H1 (cell line): ENCODE measurements at regions not wholly inside any gene's neighbourhood (a gene's known extent, or its start where the extent isn't known, plus 50 kb on each side); places are given as distances from the start of the nearest gene placed in this dataset.
"Not testable (repeated sequence)": the region's sequence is repeated elsewhere in the genome, so short reads cannot be mapped to it uniquely, and the experiment has no call there.

Source experiments
- CTCF ChIA-PET: fragments of 300-600 bp; sonication (Branson Sonifier 250); formaldehyde crosslinking; loops from one replicate; lab custom pipeline; 2021; ENCODE audit not compliant: partially characterized antibody; lab: Charles Lee
- POLR2A ChIA-PET: fragments of 300-600 bp; sonication (Branson Sonifier 250); formaldehyde crosslinking; loops from one replicate; lab custom pipeline; 2021; ENCODE audit warnings: inconsistent platforms; ENCODE audit not compliant: partially characterized antibody; lab: Charles Lee
- DNase-seq, 2 experiments: peaks; one replicate each; pipeline versions ENCODE4 v3.0.0 to v3.0.0-alpha.2; 2010 to 2022; ENCODE audit warnings: low spot score in 2 of 2, low read depth in 1 of 2, mixed read lengths in 1 of 2
- FAIRE-seq: peaks from 2 replicates; lab custom pipeline; 2011; peaks lifted over from hg19 to GRCh38; lab: Jason Lieb, UNC
- H2AFZ ChIP-seq: 2 replicates; pipeline ENCODE4 v1.8.1; 2012; ENCODE audit warnings: low read length, inconsistent platforms
- H2AK5ac ChIP-seq: 2 replicates; pipeline ENCODE4 v1.6.1; 2013; ENCODE audit warnings: low read depth, low read length
- H2BK120ac ChIP-seq: replicated peaks from 2 replicates; pipeline ENCODE3; 2013; ENCODE audit warnings: low read depth, low read length, inconsistent platforms
- H2BK12ac ChIP-seq: 2 replicates; pipeline ENCODE4 v1.6.1; 2013; ENCODE audit warnings: low read depth, low read length
- H2BK15ac ChIP-seq: 2 replicates; pipeline ENCODE4 v1.6.1; 2013; ENCODE audit warnings: low read length
- H2BK20ac ChIP-seq: 2 replicates; pipeline ENCODE4 v1.6.1; 2013; ENCODE audit warnings: low read length
- H2BK5ac ChIP-seq: 2 replicates; pipeline ENCODE4 v1.6.1; 2013; ENCODE audit warnings: low read depth, low read length
- H3K14ac ChIP-seq: 2 replicates; pipeline ENCODE4 v1.6.1; 2013; ENCODE audit warnings: inconsistent platforms; ENCODE audit not compliant: insufficient read length
- H3K18ac ChIP-seq: 2 replicates; pipeline ENCODE4 v1.6.1; 2013; ENCODE audit warnings: low read length; ENCODE audit errors: extremely low read depth
- H3K23ac ChIP-seq: 2 replicates; pipeline ENCODE4 v1.6.1; 2013; ENCODE audit warnings: inconsistent platforms; ENCODE audit not compliant: insufficient read length
- H3K23me2 ChIP-seq: 2 replicates; pipeline ENCODE4 v1.6.1; 2013; ENCODE audit warnings: low read depth, low read length
- H3K27ac ChIP-seq: 2 replicates; pipeline ENCODE4 v1.6.1; 2011; ENCODE audit warnings: low read depth, low read length, inconsistent platforms
- H3K27me3 ChIP-seq, 4 experiments: replicated peaks in 1 of 4; 1 replicate in 1 of 4; 2 replicates in 3 of 4; pipeline versions ENCODE4 v1.6.1 to v1.8.1; 2011 to 2013; ENCODE audit warnings: low read length in 3 of 4, mild to moderate bottlenecking in 3 of 4, inconsistent platforms in 2 of 4, mixed read lengths in 2 of 4, moderate library complexity in 1 of 4; ENCODE audit not compliant: control insufficient read depth in 3 of 4, insufficient read depth in 3 of 4; ENCODE audit errors: extremely low read depth in 1 of 4
- H3K36me3 ChIP-seq, 4 experiments: 2 replicates each; pipeline versions ENCODE4 v1.6.1 to v1.8.1; 2011 to 2013; ENCODE audit warnings: mild to moderate bottlenecking in 4 of 4, low read length in 3 of 4, moderate library complexity in 2 of 4, control low read depth in 1 of 4, inconsistent platforms in 1 of 4; ENCODE audit not compliant: insufficient read depth in 4 of 4, control insufficient read depth in 2 of 4
- H3K4ac ChIP-seq: replicated peaks from 2 replicates; pipeline ENCODE3; 2013; ENCODE audit warnings: low read length, low read depth, mixed read lengths, inconsistent platforms; ENCODE audit not compliant: insufficient read length
- H3K4me1 ChIP-seq, 4 experiments: replicated peaks in 1 of 4; 1 replicate in 1 of 4; 2 replicates in 3 of 4; pipeline versions ENCODE4 v1.6.1 to v1.8.1; 2011 to 2013; ENCODE audit warnings: low read length in 3 of 4, inconsistent platforms in 2 of 4, mixed read lengths in 1 of 4; ENCODE audit not compliant: insufficient read depth in 4 of 4, control insufficient read depth in 3 of 4
- H3K4me2 ChIP-seq, 2 experiments: 2 replicates each; pipeline versions ENCODE4 v1.6.1 to v1.8.1; 2011 to 2013; ENCODE audit warnings: low read depth in 2 of 2, low read length in 2 of 2, control low read depth in 1 of 2, inconsistent platforms in 1 of 2, mild to moderate bottlenecking in 1 of 2; ENCODE audit not compliant: insufficient read depth in 1 of 2
- H3K4me3 ChIP-seq, 4 experiments: fragments of 200-600, 300-600 bp in 1 of 4; sonication (generic), shearing (Covaris generic), sonication (Bioruptor Twin) in 1 of 4; 2 replicates each; pipeline versions ENCODE4 v1.5.1 to v1.8.1; 2011 to 2016; ENCODE audit warnings: low read length in 4 of 4, low read depth in 3 of 4, control low read depth in 2 of 4, inconsistent platforms in 2 of 4, mild to moderate bottlenecking in 2 of 4, mixed read lengths in 1 of 4, moderate library complexity in 1 of 4; ENCODE audit not compliant: insufficient read depth in 2 of 4; ENCODE audit errors: extremely low read depth in 1 of 4
- H3K56ac ChIP-seq: replicated peaks from 2 replicates; pipeline ENCODE3; 2013; ENCODE audit warnings: low read depth, mild to moderate bottlenecking, mixed read lengths, low read length, inconsistent platforms; ENCODE audit not compliant: insufficient read length
- H3K79me1 ChIP-seq: 2 replicates; pipeline ENCODE4 v1.6.1; 2013; ENCODE audit warnings: low read depth, low read length, control low read depth
- H3K79me2 ChIP-seq, 2 experiments: 2 replicates each; pipeline versions ENCODE4 v1.6.1 to v1.8.1; 2012 to 2013; ENCODE audit warnings: low read length in 2 of 2, mild to moderate bottlenecking in 2 of 2, inconsistent platforms in 1 of 2; ENCODE audit not compliant: insufficient read depth in 2 of 2, control insufficient read depth in 1 of 2
- H3K9ac ChIP-seq, 4 experiments: replicated peaks in 1 of 4; 1 replicate in 1 of 4; 2 replicates in 3 of 4; pipeline versions ENCODE4 v1.6.1 to v1.8.1; 2011 to 2013; ENCODE audit warnings: low read depth in 3 of 4, low read length in 3 of 4, control low read depth in 2 of 4, mild to moderate bottlenecking in 2 of 4, moderate library complexity in 2 of 4, inconsistent platforms in 1 of 4; ENCODE audit errors: extremely low read depth in 1 of 4
- H3K9me3 ChIP-seq, 2 experiments: 2 replicates each; pipeline versions ENCODE4 v1.6.1 to v1.8.1; 2012 to 2013; ENCODE audit warnings: mild to moderate bottlenecking in 2 of 2, moderate library complexity in 2 of 2, control low read depth in 1 of 2, inconsistent platforms in 1 of 2, low read depth in 1 of 2, low read length in 1 of 2, mixed read lengths in 1 of 2; ENCODE audit not compliant: insufficient read depth in 2 of 2
- H4K20me1 ChIP-seq, 2 experiments: replicated peaks in 1 of 2; 2 replicates each; pipeline versions ENCODE3 to v1.8.1; 2011 to 2013; ENCODE audit warnings: inconsistent platforms in 2 of 2, low read length in 2 of 2, mild to moderate bottlenecking in 1 of 2; ENCODE audit not compliant: insufficient read depth in 2 of 2, control insufficient read depth in 1 of 2
- H4K5ac ChIP-seq: 2 replicates; pipeline ENCODE4 v1.6.1; 2013; ENCODE audit warnings: low read length, low read depth, mixed read lengths, inconsistent platforms; ENCODE audit not compliant: insufficient read length
- H4K8ac ChIP-seq: 2 replicates; pipeline ENCODE4 v1.8.0; 2013; ENCODE audit warnings: mild to moderate bottlenecking, moderate library complexity, low read length, inconsistent platforms; ENCODE audit not compliant: insufficient read depth; ENCODE audit errors: extremely low read depth
- H4K91ac ChIP-seq: replicated peaks from 2 replicates; pipeline ENCODE3; 2013; ENCODE audit warnings: low read length, mixed read lengths, inconsistent platforms; ENCODE audit not compliant: insufficient read length
- WGBS, 2 experiments: shearing (Covaris generic) in 1 of 2; methylation state at CpG; one replicate each; pipeline versions ENCODE4 v1.1.6 to v1.1.7; 2013 to 2015; ENCODE audit warnings: low lambda C conversion rate in 2 of 2, mixed read lengths in 2 of 2, inconsistent platforms in 1 of 2, low coverage in 1 of 2, missing lambda C conversion rate in 1 of 2; ENCODE audit not compliant: insufficient replicate concordance in 2 of 2, insufficient coverage in 1 of 2, insufficient read length in 1 of 2; ENCODE audit errors: extremely low coverage in 1 of 2, missing lambda C conversion rate in 1 of 2; 5-methylcytosine and 5-hydroxymethylcytosine counted together

DNA sequence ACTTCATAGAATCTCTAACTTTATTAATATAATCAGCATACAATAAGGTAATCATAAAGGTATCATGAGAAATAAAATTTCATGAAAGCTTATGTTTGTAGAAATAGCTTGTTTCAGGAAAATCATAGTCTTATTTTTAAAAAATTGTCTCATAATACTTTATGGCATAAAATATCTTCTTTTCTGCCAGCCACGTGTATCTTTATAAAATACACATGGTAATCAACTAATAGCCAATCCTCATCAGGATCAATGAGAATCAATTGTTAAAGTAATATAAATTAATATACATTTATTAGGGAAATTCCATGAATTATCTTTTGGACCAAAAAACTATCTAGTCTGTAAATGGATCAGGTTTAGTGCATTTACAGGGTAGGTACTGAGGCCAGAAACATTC, 227.0 kb downstream of the ZNF716 start:
- H4K8ac ChIP-seq, H2AFZ ChIP-seq, H3K14ac ChIP-seq, H3K36me3 ChIP-seq, H4K91ac ChIP-seq, H3K9ac ChIP-seq, DNase-seq, H4K20me1 ChIP-seq, H2BK12ac ChIP-seq, H3K4ac ChIP-seq, H2BK15ac ChIP-seq, H2AK5ac ChIP-seq, H3K4me1 ChIP-seq, H3K4me2 ChIP-seq, H2BK5ac ChIP-seq, H3K18ac ChIP-seq, POLR2A ChIA-PET, H3K27me3 ChIP-seq, H3K23me2 ChIP-seq, H3K79me2 ChIP-seq, FAIRE-seq, H2BK120ac ChIP-seq, H4K5ac ChIP-seq, H2BK20ac ChIP-seq, H3K27ac ChIP-seq, CTCF ChIA-PET, H3K4me3 ChIP-seq, H3K23ac ChIP-seq, H3K56ac ChIP-seq, H3K79me1 ChIP-seq: not testable (repeated sequence)
- WGBS, 2 experiments = 26% methylated on average over 1 of the region's 1 CpG; no CpG with 5 or more reads in 1 of the 2 experiments
- H3K9me3 ChIP-seq = peaks cover 3 to 19% of the 10 kb centered on the region in 2 experiments; a peak in 2 of 4 replicates
